ENCODE measurements at regions not wholly inside any gene's neighbourhood (a gene's known extent, or its start where the extent isn't known, plus 50 kb on each side); places are given as distances from the start of the nearest gene placed in this dataset.

- no peak for ATAC-seq
Observed at GRCh38 chr14:100674897-100675619, 51.6 kb upstream of the DLK1 start.

GRCh38 chr14:100675699-100676684 lies 50.7 kb upstream of the DLK1 start:
- ATAC-seq, result no peak

Data from esophagus mucosa (tissue), 1 donor.